Body of pancreas (tissue), 4 donors: ENCODE measurements at regions not wholly inside any gene's neighbourhood (a gene's known extent, or its start where the extent isn't known, plus 50 kb on each side); places are given as distances from the start of the nearest gene placed in this dataset.
A peak's percentile ranks its signal among the peaks of the same experiment; 100 is the strongest.

Source experiments
- ATAC-seq: fragments of 150-250 bp; one replicate; pipeline ENCODE4 v1.9.1; 2016
- DNase-seq, 4 donors: peaks; one replicate each; pipeline ENCODE4 v3.0.0-alpha.2; 2019
- H3K27ac ChIP-seq, 4 donors: fragments of 200-600 bp; sonication (generic); 1 replicate in 3 of 4; 2 replicates in 1 of 4; pipeline versions ENCODE4 v1.5.1 to v1.6.1; 2016 to 2019; ENCODE audit warnings: mild to moderate bottlenecking in 1 of 4, mixed read lengths in 1 of 4, moderate library complexity in 1 of 4
- H3K27me3 ChIP-seq, 2 donors: fragments of 200-600 bp; sonication (generic); one replicate each; pipeline ENCODE4 v1.6.0; 2016; ENCODE audit warnings: mild to moderate bottlenecking in 1 of 2
- H3K36me3 ChIP-seq, 2 donors: fragments of 200-600 bp; sonication (generic); replicated peaks in 1 of 2; 2 replicates each; pipeline ENCODE4 v1.5.1; 2016; ENCODE audit warnings: low read depth in 2 of 2; ENCODE audit not compliant: insufficient read depth in 1 of 2
- H3K4me1 ChIP-seq: fragments of 200-600 bp; sonication (generic); one replicate; pipeline ENCODE4 v1.6.0; 2016
- H3K4me3 ChIP-seq, 2 donors: fragments of 200-600 bp; sonication (generic); 1 replicate in 1 of 2; 2 replicates in 1 of 2; pipeline ENCODE4 v1.5.1; 2016 to 2019
- H3K9me3 ChIP-seq, 3 donors: fragments of 200-600 bp; sonication (generic); 1 replicate in 2 of 3; 2 replicates in 1 of 3; pipeline ENCODE4 v1.5.1; 2016
- CTCF ChIP-seq, 7 experiments: fragments of 450-650 bp in 4 of 7; fragments of 200-600 bp in 3 of 7; sonication (generic) in 3 of 7; IDR thresholded peaks; one replicate each; pipeline ENCODE4 v1.5.1; 2016 to 2019; ENCODE audit warnings: antibody characterized with exemption in 7 of 7
- POLR2A ChIP-seq, 3 donors: fragments of 450-650 bp; IDR thresholded peaks; one replicate each; pipeline ENCODE4 v1.6.1; 2016; ENCODE audit warnings: antibody characterized with exemption in 3 of 3, mild to moderate bottlenecking in 2 of 3
- WGBS, 2 donors: methylation state at CpG; one replicate each; pipeline ENCODE4 v1.1.5; 2017; 5-methylcytosine and 5-hydroxymethylcytosine counted together
- intact Hi-C: fragments of 100-400 bp; cut with DNase I; formaldehyde crosslinking; loops from one replicate; pipeline ENCODE4 v1.15.1; 2023

GRCh38 chr2:144941743-144942488 lies 422.0 kb upstream of the ZEB2 start:
- intact Hi-C loops = no loop called here
- DNase-seq = no peak
- H3K27me3 ChIP-seq = no peaks in the 10 kb centered on the region
- H3K27ac ChIP-seq = no peak overlapping the region
- H3K36me3 ChIP-seq = no peaks in the 10 kb centered on the region
- WGBS, 2 donors = 71% methylated on average over 5 of the region's 5 CpGs
- TF ChIP-seq CTCF (IDR thresholded peaks at IDR 0.05) (no peak), POLR2A (IDR thresholded peaks at IDR 0.05) (no peak)
- no peaks in the 10 kb centered on the region for H3K9me3 ChIP-seq
- H3K4me3 ChIP-seq = no peak overlapping the region
- ATAC-seq = no peak
- H3K4me1 ChIP-seq = peaks cover 13% of the 10 kb centered on the region

GRCh38 chr2:144939590-144939989 lies 419.7 kb upstream of the ZEB2 start:
- H3K27me3 ChIP-seq = no peaks in the 10 kb centered on the region
- no peaks in the 10 kb centered on the region for H3K9me3 ChIP-seq
- intact Hi-C loops = no loop called here
- H3K4me3 ChIP-seq = no peak overlapping the region
- ATAC-seq (no peak), DNase-seq (no peak)
- WGBS, 2 donors = 72 to 73% methylated on average over 5 of the region's 5 CpGs
- no peak overlapping the region for H3K27ac ChIP-seq
- TF ChIP-seq POLR2A (IDR thresholded peaks at IDR 0.05) (no peak), CTCF (IDR thresholded peaks at IDR 0.05) (no peak)
- peaks cover 13% of the 10 kb centered on the region for H3K4me1 ChIP-seq
- no peaks in the 10 kb centered on the region for H3K36me3 ChIP-seq

- no peaks in the 10 kb centered on the region for H3K36me3 ChIP-seq
- no peaks in the 10 kb centered on the region for H3K9me3 ChIP-seq
- peak in 1 of 4 donors; percentile 8 for DNase-seq
- 30 to 32% methylated on average over 7 of the region's 7 CpGs for WGBS, 2 donors
- H3K27me3 ChIP-seq = no peaks in the 10 kb centered on the region
- no peak for TF ChIP-seq CTCF (IDR thresholded peaks at IDR 0.05)
- no peak for TF ChIP-seq POLR2A (IDR thresholded peaks at IDR 0.05)
- H3K27ac ChIP-seq = peak overlapping the region in 3 of 4 donors; percentile 0 to 21 (median 6)
- ATAC-seq = peak; percentile 45
- intact Hi-C loops = no loop called here
- H3K4me1 ChIP-seq = peaks cover 13% of the 10 kb centered on the region
- no peak overlapping the region for H3K4me3 ChIP-seq
Observed at GRCh38 chr2:144937910-144938709, 418.2 kb upstream of the ZEB2 start.

- no peak for ATAC-seq
- no peak overlapping the region for H3K27ac ChIP-seq
- intact Hi-C loops = no loop called here
- H3K4me1 ChIP-seq = peaks cover 13% of the 10 kb centered on the region
- no peaks in the 10 kb centered on the region for H3K27me3 ChIP-seq
- H3K4me3 ChIP-seq = no peak overlapping the region
- DNase-seq = no peak
- H3K9me3 ChIP-seq = no peaks in the 10 kb centered on the region
- H3K36me3 ChIP-seq = no peaks in the 10 kb centered on the region
- TF ChIP-seq CTCF (IDR thresholded peaks at IDR 0.05) = no peak
Observed at GRCh38 chr2:144937066-144937465, 417.1 kb upstream of the ZEB2 start.
